HepG2 (cell line): ENCODE measurements at regions not wholly inside any gene's neighbourhood (a gene's known extent, or its start where the extent isn't known, plus 50 kb on each side); places are given as distances from the start of the nearest gene placed in this dataset.

Experiments used
- ATM ChIP-seq: fragments of 450-650 bp; IDR thresholded peaks from 2 replicates; pipeline ENCODE4 v1.7.1; 2017; ENCODE audit warnings: mild to moderate bottlenecking, borderline replicate concordance
- IRF2 ChIP-seq: IDR thresholded peaks from 2 replicates; pipeline ENCODE4 v1.6.1; 2018; ENCODE audit warnings: missing genetic modification reagents, missing compliant biosample characterization
- KLF9 ChIP-seq: IDR thresholded peaks from 2 replicates; pipeline ENCODE4 v1.6.1; 2016; ENCODE audit warnings: low read depth
- REXO4 ChIP-seq: sonication (generic); formaldehyde crosslinking; IDR thresholded peaks from 2 replicates; pipeline ENCODE4 v1.8.0; 2022; ENCODE audit warnings: missing genetic modification reagents, mild to moderate bottlenecking, borderline replicate concordance
- SOX13 ChIP-seq, 3 experiments: fragments of 450-650 bp in 1 of 3; sonication (generic) in 1 of 3; formaldehyde crosslinking in 1 of 3; IDR thresholded peaks in 2 of 3; conservative IDR thresholded peaks in 1 of 3; 2 replicates each; pipeline versions ENCODE4 v1.5.0 to v1.6.1; 2016 to 2020; ENCODE audit warnings: antibody characterized with exemption in 1 of 3, mild to moderate bottlenecking in 1 of 3, missing compliant biosample characterization in 1 of 3, missing genetic modification reagents in 1 of 3, moderate library complexity in 1 of 3
- ZNF484 ChIP-seq: sonication (generic); formaldehyde crosslinking; IDR thresholded peaks from 2 replicates; pipeline ENCODE4 v1.5.1; 2020; ENCODE audit warnings: mild to moderate bottlenecking, low read depth, missing genetic modification reagents, borderline replicate concordance
- TF ChIP-seq, protein P1 (sequence below): conservative IDR thresholded peaks from 2 replicates; pipeline ENCODE4 v1.6.1; 2018; ENCODE audit warnings: missing genetic modification reagents
- TF ChIP-seq, protein P2 (sequence below): sonication (generic); formaldehyde crosslinking; IDR thresholded peaks from 2 replicates; pipeline ENCODE4 v1.5.0; 2020; ENCODE audit warnings: missing genetic modification reagents, mild to moderate bottlenecking, borderline replicate concordance
- TF ChIP-seq, protein P3 (sequence below): sonication (generic); formaldehyde crosslinking; IDR thresholded peaks from 2 replicates; pipeline ENCODE4 v1.4.0; 2020; ENCODE audit warnings: missing genetic modification reagents

DNA sequence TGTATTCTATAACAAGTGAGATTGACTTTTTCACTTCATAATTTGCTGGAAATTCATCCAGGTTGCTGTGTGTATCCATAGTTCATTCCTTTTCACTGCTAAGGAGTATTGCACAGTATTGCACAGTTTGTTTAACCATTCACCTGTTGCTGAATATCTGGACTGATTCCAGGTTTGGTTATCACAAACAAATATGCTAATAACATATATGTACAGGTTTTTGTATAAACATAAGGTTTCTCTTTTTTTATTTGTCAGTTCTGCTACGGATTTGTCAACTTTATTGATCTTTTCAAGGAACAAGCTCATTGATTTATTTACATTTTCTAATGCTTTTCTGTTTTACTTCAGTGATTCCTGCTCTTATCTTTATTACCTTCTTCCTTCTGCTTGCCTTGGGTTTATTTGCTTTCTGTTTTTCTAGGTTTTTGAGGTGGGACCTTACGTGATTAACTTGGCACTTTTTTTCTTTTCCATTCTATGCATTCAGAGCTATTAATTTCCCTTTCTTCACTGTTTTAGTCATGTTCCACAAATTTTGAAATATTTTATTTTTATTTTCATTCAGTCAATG lies 117.0 kb upstream of the OGFRL1 start (continued):
- TF ChIP-seq, protein P1, sequence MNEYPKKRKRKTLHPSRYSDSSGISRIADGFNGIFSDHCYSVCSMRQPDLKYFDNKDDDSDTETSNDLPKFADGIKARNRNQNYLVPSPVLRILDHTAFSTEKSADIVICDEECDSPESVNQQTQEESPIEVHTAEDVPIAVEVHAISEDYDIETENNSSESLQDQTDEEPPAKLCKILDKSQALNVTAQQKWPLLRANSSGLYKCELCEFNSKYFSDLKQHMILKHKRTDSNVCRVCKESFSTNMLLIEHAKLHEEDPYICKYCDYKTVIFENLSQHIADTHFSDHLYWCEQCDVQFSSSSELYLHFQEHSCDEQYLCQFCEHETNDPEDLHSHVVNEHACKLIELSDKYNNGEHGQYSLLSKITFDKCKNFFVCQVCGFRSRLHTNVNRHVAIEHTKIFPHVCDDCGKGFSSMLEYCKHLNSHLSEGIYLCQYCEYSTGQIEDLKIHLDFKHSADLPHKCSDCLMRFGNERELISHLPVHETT: no peak
- no peak for TF ChIP-seq REXO4
- TF ChIP-seq KLF9 (CRISPR knock-in tag): no peak
- no peak for TF ChIP-seq SOX13 (IDR thresholded peaks at IDR 0.05)
- no peak for TF ChIP-seq SOX13 (CRISPR knock-in tag; conservative IDR thresholded peaks at IDR 0.05 in 1 of 2, IDR thresholded peaks at IDR 0.05 in 1 of 2)
- no peak for TF ChIP-seq ATM
- no peak for TF ChIP-seq ZNF484 (CRISPR knock-in tag)
- TF ChIP-seq, protein P2, sequence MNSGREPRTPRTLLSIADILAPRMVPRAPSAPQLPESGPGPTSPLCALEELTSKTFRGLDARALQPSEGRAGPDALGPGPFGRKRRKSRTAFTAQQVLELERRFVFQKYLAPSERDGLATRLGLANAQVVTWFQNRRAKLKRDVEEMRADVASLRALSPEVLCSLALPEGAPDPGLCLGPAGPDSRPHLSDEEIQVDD: no peak
- TF ChIP-seq, protein P3, sequence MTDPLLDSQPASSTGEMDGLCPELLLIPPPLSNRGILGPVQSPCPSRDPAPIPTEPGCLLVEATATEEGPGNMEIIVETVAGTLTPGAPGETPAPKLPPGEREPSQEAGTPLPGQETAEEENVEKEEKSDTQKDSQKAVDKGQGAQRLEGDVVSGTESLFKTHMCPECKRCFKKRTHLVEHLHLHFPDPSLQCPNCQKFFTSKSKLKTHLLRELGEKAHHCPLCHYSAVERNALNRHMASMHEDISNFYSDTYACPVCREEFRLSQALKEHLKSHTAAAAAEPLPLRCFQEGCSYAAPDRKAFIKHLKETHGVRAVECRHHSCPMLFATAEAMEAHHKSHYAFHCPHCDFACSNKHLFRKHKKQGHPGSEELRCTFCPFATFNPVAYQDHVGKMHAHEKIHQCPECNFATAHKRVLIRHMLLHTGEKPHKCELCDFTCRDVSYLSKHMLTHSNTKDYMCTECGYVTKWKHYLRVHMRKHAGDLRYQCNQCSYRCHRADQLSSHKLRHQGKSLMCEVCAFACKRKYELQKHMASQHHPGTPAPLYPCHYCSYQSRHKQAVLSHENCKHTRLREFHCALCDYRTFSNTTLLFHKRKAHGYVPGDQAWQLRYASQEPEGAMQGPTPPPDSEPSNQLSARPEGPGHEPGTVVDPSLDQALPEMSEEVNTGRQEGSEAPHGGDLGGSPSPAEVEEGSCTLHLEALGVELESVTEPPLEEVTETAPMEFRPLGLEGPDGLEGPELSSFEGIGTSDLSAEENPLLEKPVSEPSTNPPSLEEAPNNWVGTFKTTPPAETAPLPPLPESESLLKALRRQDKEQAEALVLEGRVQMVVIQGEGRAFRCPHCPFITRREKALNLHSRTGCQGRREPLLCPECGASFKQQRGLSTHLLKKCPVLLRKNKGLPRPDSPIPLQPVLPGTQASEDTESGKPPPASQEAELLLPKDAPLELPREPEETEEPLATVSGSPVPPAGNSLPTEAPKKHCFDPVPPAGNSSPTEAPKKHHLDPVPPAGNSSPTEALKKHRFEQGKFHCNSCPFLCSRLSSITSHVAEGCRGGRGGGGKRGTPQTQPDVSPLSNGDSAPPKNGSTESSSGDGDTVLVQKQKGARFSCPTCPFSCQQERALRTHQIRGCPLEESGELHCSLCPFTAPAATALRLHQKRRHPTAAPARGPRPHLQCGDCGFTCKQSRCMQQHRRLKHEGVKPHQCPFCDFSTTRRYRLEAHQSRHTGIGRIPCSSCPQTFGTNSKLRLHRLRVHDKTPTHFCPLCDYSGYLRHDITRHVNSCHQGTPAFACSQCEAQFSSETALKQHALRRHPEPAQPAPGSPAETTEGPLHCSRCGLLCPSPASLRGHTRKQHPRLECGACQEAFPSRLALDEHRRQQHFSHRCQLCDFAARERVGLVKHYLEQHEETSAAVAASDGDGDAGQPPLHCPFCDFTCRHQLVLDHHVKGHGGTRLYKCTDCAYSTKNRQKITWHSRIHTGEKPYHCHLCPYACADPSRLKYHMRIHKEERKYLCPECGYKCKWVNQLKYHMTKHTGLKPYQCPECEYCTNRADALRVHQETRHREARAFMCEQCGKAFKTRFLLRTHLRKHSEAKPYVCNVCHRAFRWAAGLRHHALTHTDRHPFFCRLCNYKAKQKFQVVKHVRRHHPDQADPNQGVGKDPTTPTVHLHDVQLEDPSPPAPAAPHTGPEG (CRISPR knock-in tag): no peak
- no peak for TF ChIP-seq IRF2 (CRISPR knock-in tag)
